HepG2 (cell line): ENCODE measurements at regions not wholly inside any gene's neighbourhood (a gene's known extent, or its start where the extent isn't known, plus 50 kb on each side); places are given as distances from the start of the nearest gene placed in this dataset.

Experiments used
- ATAC-seq: fragments of 200-7000 bp; cut with Tn5 transposase; 3 replicates; pipeline ENCODE4 v1.9.1; 2020; ENCODE audit warnings: mild to moderate bottlenecking, moderate library complexity
- BruUV-seq: library from RNA; stranded (reverse); fragments of 400-500 nt; replicated peaks from 2 replicates; lab custom pipeline; 2021; lab: Mats Ljungman, UMichigan
- CTCF ChIA-PET: fragments of 300-600 bp; formaldehyde crosslinking; extraction: SDS; loops from one replicate; lab custom pipeline; 2021; ENCODE audit warnings: low total read pairs, inconsistent platforms, low intra/inter-chr PET ratio; lab: Yijun Ruan, JAX
- POLR2A ChIA-PET: fragments of 350-600 bp; sonication (Branson Sonifier 250); formaldehyde crosslinking; loops from one replicate; lab custom pipeline; 2020; ENCODE audit warnings: antibody characterized with exemption, inconsistent platforms; lab: Yijun Ruan, JAX
- DNase-seq: peaks from one replicate; pipeline ENCODE4 v3.0.0-alpha.2; 2015; ENCODE audit warnings: low spot score
- FAIRE-seq: peaks from 3 replicates; lab custom pipeline; 2011; peaks lifted over from hg19 to GRCh38; lab: Jason Lieb, UNC
- H2AFZ ChIP-seq: one replicate; pipeline ENCODE4 v1.6.1; 2011; ENCODE audit warnings: low read length, inconsistent platforms
- H3K27ac ChIP-seq: fragments of 300-600 bp; 3 replicates; pipeline ENCODE4 v1.8.0; 2011; ENCODE audit warnings: mixed run types, mild to moderate bottlenecking, mixed read lengths, low read length, inconsistent platforms; ENCODE audit not compliant: insufficient read depth; ENCODE audit errors: extremely low read length
- H3K27me3 ChIP-seq, 2 experiments: fragments of 200-600 bp in 1 of 2; 2 replicates in 1 of 2; 3 replicates in 1 of 2; pipeline versions ENCODE4 v1.6.0 to v1.8.0; 2011; ENCODE audit warnings: low read length in 2 of 2, mild to moderate bottlenecking in 2 of 2, moderate library complexity in 2 of 2, inconsistent platforms in 1 of 2; ENCODE audit not compliant: insufficient read depth in 2 of 2, control insufficient read depth in 1 of 2
- H3K36me3 ChIP-seq, 2 experiments: fragments of 200-600 bp in 1 of 2; replicated peaks in 1 of 2; 2 replicates in 1 of 2; 3 replicates in 1 of 2; pipeline versions ENCODE4 v1.5.1 to v1.8.0; 2011; ENCODE audit warnings: low read length in 2 of 2, inconsistent platforms in 1 of 2; ENCODE audit not compliant: insufficient read depth in 2 of 2, control insufficient read depth in 1 of 2
- H3K4me1 ChIP-seq: 2 replicates; pipeline ENCODE4 v1.5.1; 2012; ENCODE audit warnings: low read length, inconsistent platforms; ENCODE audit not compliant: insufficient read depth
- H3K4me2 ChIP-seq: 2 replicates; pipeline ENCODE4 v1.6.0; 2011; ENCODE audit warnings: low read depth, low read length, inconsistent platforms
- H3K4me3 ChIP-seq, 3 experiments: fragments of 200-600 bp in 1 of 3; sonication (generic), shearing (Covaris generic) in 1 of 3; replicated peaks in 1 of 3; 2 replicates each; pipeline ENCODE4 v1.5.1; 2011 to 2016; ENCODE audit warnings: low read length in 3 of 3, inconsistent platforms in 2 of 3, low read depth in 2 of 3, mild to moderate bottlenecking in 2 of 3, control low read depth in 1 of 3, mixed read lengths in 1 of 3; ENCODE audit not compliant: insufficient read depth in 1 of 3
- H3K79me2 ChIP-seq: one replicate; pipeline ENCODE4 v1.6.1; 2011; ENCODE audit warnings: low read length, inconsistent platforms; ENCODE audit not compliant: insufficient read depth
- H3K9ac ChIP-seq: 2 replicates; pipeline ENCODE4 v1.6.0; 2011; ENCODE audit warnings: mild to moderate bottlenecking, low read depth, low read length, inconsistent platforms; ENCODE audit not compliant: insufficient read depth
- H3K9me3 ChIP-seq: 2 replicates; pipeline ENCODE4 v1.5.1; 2012; ENCODE audit warnings: mild to moderate bottlenecking, low read length
- H4K20me1 ChIP-seq: 2 replicates; pipeline ENCODE4 v1.6.0; 2011; ENCODE audit warnings: inconsistent platforms, mild to moderate bottlenecking, low read length, moderate library complexity; ENCODE audit not compliant: insufficient read depth
- AGO2 ChIP-seq: fragments of 200-400 bp; formaldehyde crosslinking; optimal IDR thresholded peaks from 2 replicates; pipeline ENCODE3; 2017; ENCODE audit warnings: mild to moderate bottlenecking, low read depth, low read length, moderate library complexity
- CEBPB ChIP-seq: IDR thresholded peaks from 2 replicates; pipeline ENCODE4 v1.6.1; 2011; ENCODE audit warnings: low read depth, low read length, improper control_type of control experiment, borderline replicate concordance
- HNF4G ChIP-seq, 2 experiments: sonication (generic) in 1 of 2; formaldehyde crosslinking in 1 of 2; IDR thresholded peaks; 2 replicates each; pipeline versions ENCODE4 v1.4.0 to v1.6.1; 2011 to 2020; ENCODE audit warnings: borderline replicate concordance in 2 of 2, low read depth in 2 of 2, mild to moderate bottlenecking in 2 of 2, low read length in 1 of 2, missing genetic modification reagents in 1 of 2, moderate library complexity in 1 of 2
- HOXA3 ChIP-seq: sonication (generic); formaldehyde crosslinking; IDR thresholded peaks from 2 replicates; pipeline ENCODE4 v1.5.0; 2020; ENCODE audit warnings: missing genetic modification reagents
- MTA1 ChIP-seq: sonication (generic); formaldehyde crosslinking; IDR thresholded peaks from 2 replicates; pipeline ENCODE4 v1.4.0; 2020; ENCODE audit warnings: missing genetic modification reagents, mild to moderate bottlenecking, borderline replicate concordance
- RAD21 ChIP-seq: fragments of 450-650 bp; formaldehyde crosslinking; IDR thresholded peaks from 2 replicates; pipeline ENCODE4 v1.5.0; 2020; ENCODE audit warnings: mild to moderate bottlenecking
- SMARCC2 ChIP-seq: fragments of 450-650 bp; IDR thresholded peaks from 2 replicates; pipeline ENCODE4 v1.6.1; 2017; ENCODE audit warnings: antibody characterized with exemption, mild to moderate bottlenecking
- SRY ChIP-seq: sonication (generic); formaldehyde crosslinking; IDR thresholded peaks from 2 replicates; pipeline ENCODE4 v1.8.0; 2022; ENCODE audit warnings: mild to moderate bottlenecking, missing genetic modification reagents
- ZBTB38 ChIP-seq: sonication (generic); formaldehyde crosslinking; IDR thresholded peaks from 2 replicates; pipeline ENCODE4 v1.5.1; 2020; ENCODE audit warnings: mild to moderate bottlenecking, missing genetic modification reagents
- ZEB1 ChIP-seq: IDR thresholded peaks from 2 replicates; pipeline ENCODE4 v1.6.1; 2012; ENCODE audit warnings: mild to moderate bottlenecking, low read depth, inconsistent platforms; ENCODE audit not compliant: insufficient replicate concordance
- ZNF143 ChIP-seq: sonication (generic); formaldehyde crosslinking; IDR thresholded peaks from 2 replicates; pipeline ENCODE4 v1.4.0; 2020; ENCODE audit warnings: missing genetic modification reagents
- ZNF776 ChIP-seq: sonication (generic); formaldehyde crosslinking; IDR thresholded peaks from 2 replicates; pipeline ENCODE4 v1.4.0; 2020; ENCODE audit warnings: mild to moderate bottlenecking, missing genetic modification reagents
- WGBS: methylation state at CpG from one replicate; pipeline ENCODE4 v1.1.6; 2017; ENCODE audit warnings: low lambda C conversion rate; 5-methylcytosine and 5-hydroxymethylcytosine counted together
- in situ Hi-C: cut with HindIII; loops from 2 replicates; pipeline ENCODE4 v1.10.0; 2017; ENCODE audit warnings: low pct_unique_long_range_greater_than_20kb; ENCODE audit not compliant: extremely low pct_ligation_motif_present
- intact Hi-C: fragments of 100-400 bp; cut with micrococcal nuclease; formaldehyde crosslinking; loops from one replicate; pipeline ENCODE4 v1.10.0; 2022; ENCODE audit not compliant: unreplicated experiment
- TF ChIP-seq, protein P1 (sequence below): IDR thresholded peaks from 2 replicates; pipeline ENCODE4 v1.6.1; 2012; ENCODE audit warnings: low read depth, low read length, improper control_type of control experiment
- TF ChIP-seq, protein P2 (sequence below): sonication (generic); formaldehyde crosslinking; IDR thresholded peaks from 2 replicates; pipeline ENCODE4 v1.5.1; 2020; ENCODE audit warnings: missing genetic modification reagents, mild to moderate bottlenecking, borderline replicate concordance
- TF ChIP-seq, protein P3 (sequence below): fragments of 450-650 bp; IDR thresholded peaks from 2 replicates; pipeline ENCODE4 v1.6.1; 2017; ENCODE audit warnings: mild to moderate bottlenecking

- TF ChIP-seq, protein P1, sequence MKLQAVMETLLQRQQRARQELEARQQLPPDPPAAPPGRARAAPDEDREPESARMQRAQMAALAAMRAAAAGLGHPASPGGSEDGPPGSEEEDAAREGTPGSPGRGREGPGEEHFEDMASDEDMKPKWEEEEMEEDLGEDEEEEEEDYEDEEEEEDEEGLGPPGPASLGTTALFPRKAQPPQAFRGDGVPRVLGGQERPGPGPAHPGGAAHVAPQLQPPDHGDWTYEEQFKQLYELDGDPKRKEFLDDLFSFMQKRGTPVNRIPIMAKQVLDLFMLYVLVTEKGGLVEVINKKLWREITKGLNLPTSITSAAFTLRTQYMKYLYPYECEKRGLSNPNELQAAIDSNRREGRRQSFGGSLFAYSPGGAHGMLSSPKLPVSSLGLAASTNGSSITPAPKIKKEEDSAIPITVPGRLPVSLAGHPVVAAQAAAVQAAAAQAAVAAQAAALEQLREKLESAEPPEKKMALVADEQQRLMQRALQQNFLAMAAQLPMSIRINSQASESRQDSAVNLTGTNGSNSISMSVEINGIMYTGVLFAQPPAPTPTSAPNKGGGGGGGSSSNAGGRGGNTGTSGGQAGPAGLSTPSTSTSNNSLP: no peak
- no peak for TF ChIP-seq SRY (CRISPR knock-in tag)
- no peak for TF ChIP-seq HNF4G (IDR thresholded peaks at IDR 0.05; ENCODE audit: borderline replicate concordance, low read depth, low read length)
- TF ChIP-seq HNF4G (CRISPR knock-in tag; IDR thresholded peaks at IDR 0.05; ENCODE audit: borderline replicate concordance, low read depth): no peak
- no peak for TF ChIP-seq SMARCC2
- TF ChIP-seq HOXA3 (CRISPR knock-in tag): no peak
- TF ChIP-seq, protein P2, sequence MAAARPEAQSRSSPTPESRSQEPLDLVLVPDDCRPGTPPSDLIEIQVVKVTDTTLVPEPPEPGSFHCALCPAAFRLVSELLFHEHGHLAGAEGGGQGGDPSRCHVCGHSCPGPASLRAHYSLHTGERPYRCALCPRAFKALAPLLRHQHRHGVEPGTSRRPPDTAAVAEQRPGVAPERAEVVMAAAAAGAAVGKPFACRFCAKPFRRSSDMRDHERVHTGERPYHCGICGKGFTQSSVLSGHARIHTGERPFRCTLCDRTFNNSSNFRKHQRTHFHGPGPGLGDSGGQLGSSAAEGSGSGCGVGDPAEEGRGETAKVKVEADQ: no peak
- TF ChIP-seq MTA1 (CRISPR knock-in tag): no peak
- TF ChIP-seq ZNF143 (CRISPR knock-in tag): no peak
- TF ChIP-seq ZNF776: no peak
- TF ChIP-seq ZEB1: no peak
- no peak for TF ChIP-seq ZBTB38 (CRISPR knock-in tag)
- TF ChIP-seq AGO2: no peak
These were observed 1205.2 kb downstream of the SUCLG1 start (continued) for GRCh38 chr2:83253848-83254247.

DNA sequence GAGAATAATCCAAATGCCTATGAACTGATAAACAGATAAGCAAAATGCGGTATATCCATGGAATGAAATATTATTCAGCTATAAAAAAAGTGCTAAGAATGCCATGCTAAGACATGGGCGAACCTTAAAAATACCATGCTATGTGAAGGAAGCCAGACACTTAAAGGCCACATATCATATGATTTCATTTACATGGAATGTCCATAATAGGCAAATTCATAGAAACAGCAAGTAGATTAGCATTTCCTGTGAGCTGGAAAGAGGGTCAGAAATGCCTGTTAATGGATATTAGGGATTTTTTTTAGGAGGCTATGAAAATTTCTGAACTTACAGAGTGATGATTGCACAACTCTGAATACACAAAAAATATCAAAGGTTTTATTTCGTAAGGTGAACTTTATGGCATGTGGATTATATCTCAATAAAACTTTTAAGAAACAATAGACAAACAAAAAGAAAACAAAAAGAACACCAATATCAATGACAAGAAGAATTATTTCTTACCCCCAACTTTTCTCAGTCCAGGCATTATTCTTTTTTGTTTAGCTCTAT is 1207.7 kb downstream of the SUCLG1 start:
- no peaks in the 10 kb centered on the region for H3K79me2 ChIP-seq
- CTCF ChIA-PET: no interaction called here

More for the DNA sequence above, 1207.7 kb downstream of the SUCLG1 start:
- in situ Hi-C loops: no loop called here
- no TSS peak for BruUV-seq
- H3K4me2 ChIP-seq: no peak overlapping the region
- no peak overlapping the region for H3K9ac ChIP-seq
- H3K9me3 ChIP-seq: peaks cover 75% of the 10 kb centered on the region
- intact Hi-C loops: no loop called here
- POLR2A ChIA-PET: no interaction called here
- no peak overlapping the region for H3K4me3 ChIP-seq
- H3K4me1 ChIP-seq: no peaks in the 10 kb centered on the region
- no peak overlapping the region for H2AFZ ChIP-seq
- H3K27me3 ChIP-seq: no peaks in the 10 kb centered on the region
- H3K36me3 ChIP-seq: no peaks in the 10 kb centered on the region
- TF ChIP-seq, protein P3, sequence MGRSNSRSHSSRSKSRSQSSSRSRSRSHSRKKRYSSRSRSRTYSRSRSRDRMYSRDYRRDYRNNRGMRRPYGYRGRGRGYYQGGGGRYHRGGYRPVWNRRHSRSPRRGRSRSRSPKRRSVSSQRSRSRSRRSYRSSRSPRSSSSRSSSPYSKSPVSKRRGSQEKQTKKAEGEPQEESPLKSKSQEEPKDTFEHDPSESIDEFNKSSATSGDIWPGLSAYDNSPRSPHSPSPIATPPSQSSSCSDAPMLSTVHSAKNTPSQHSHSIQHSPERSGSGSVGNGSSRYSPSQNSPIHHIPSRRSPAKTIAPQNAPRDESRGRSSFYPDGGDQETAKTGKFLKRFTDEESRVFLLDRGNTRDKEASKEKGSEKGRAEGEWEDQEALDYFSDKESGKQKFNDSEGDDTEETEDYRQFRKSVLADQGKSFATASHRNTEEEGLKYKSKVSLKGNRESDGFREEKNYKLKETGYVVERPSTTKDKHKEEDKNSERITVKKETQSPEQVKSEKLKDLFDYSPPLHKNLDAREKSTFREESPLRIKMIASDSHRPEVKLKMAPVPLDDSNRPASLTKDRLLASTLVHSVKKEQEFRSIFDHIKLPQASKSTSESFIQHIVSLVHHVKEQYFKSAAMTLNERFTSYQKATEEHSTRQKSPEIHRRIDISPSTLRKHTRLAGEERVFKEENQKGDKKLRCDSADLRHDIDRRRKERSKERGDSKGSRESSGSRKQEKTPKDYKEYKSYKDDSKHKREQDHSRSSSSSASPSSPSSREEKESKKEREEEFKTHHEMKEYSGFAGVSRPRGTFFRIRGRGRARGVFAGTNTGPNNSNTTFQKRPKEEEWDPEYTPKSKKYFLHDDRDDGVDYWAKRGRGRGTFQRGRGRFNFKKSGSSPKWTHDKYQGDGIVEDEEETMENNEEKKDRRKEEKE: no peak
- TF ChIP-seq CEBPB (peak; percentile 73; the same call in 1 of the 2 replicates), RAD21 (no peak)
- FAIRE-seq (no peak), DNase-seq (no peak), ATAC-seq (no peak)
- no peak overlapping the region for H3K27ac ChIP-seq
- H4K20me1 ChIP-seq: no peaks in the 10 kb centered on the region
- 17% methylated on average over 3 of the region's 3 CpGs for WGBS
